NOMO-1 treated with DMSO at 0.1 percent for 48 hours (cell line): ENCODE measurements at regions not wholly inside any gene's neighbourhood (a gene's known extent, or its start where the extent isn't known, plus 50 kb on each side); places are given as distances from the start of the nearest gene placed in this dataset.

ENCODE experiments used
- DNase-seq: peaks from one replicate; lab custom pipeline; 2025; ENCODE audit not compliant: unreplicated experiment; lab: John Stamatoyannopoulos, UW

- no peak for DNase-seq
Measured at GRCh38 chr2:13005761-13006335, 289.1 kb downstream of the TRIB2 start.

GRCh38 chr2:13006426-13006825, 289.7 kb downstream of the TRIB2 start:
- DNase-seq, result no peak

- peak; percentile 56 for DNase-seq
Measured at GRCh38 chr2:13006829-13007717, 290.3 kb downstream of the TRIB2 start.

- no peak for DNase-seq
Measured at GRCh38 chr2:13009027-13009642, 292.4 kb downstream of the TRIB2 start.

- no peak for DNase-seq
Measured at GRCh38 chr2:13010283-13010682, 293.5 kb downstream of the TRIB2 start.

GRCh38 chr2:13014783-13015182, 298.0 kb downstream of the TRIB2 start:
- DNase-seq, result no peak

GRCh38 chr2:13015532-13016320, 299.0 kb downstream of the TRIB2 start:
- no peak for DNase-seq

- no peak for DNase-seq
Measured at GRCh38 chr2:13018490-13018889, 301.8 kb downstream of the TRIB2 start.

GRCh38 chr2:13019781-13020180, 303.0 kb downstream of the TRIB2 start:
- peak; percentile 68 for DNase-seq

GRCh38 chr2:13020469-13020868, 303.7 kb downstream of the TRIB2 start:
- no peak for DNase-seq

- DNase-seq, result peak; percentile 12
Measured at GRCh38 chr2:13021470-13021957, 304.8 kb downstream of the TRIB2 start.

- DNase-seq, result no peak
Measured at GRCh38 chr2:13030606-13031005, 313.9 kb downstream of the TRIB2 start.

GRCh38 chr2:13034861-13035260, 318.1 kb downstream of the TRIB2 start:
- no peak for DNase-seq

GRCh38 chr2:13035866-13036265, 319.1 kb downstream of the TRIB2 start:
- DNase-seq, result no peak

GRCh38 chr2:13040043-13040442, 323.3 kb downstream of the TRIB2 start:
- DNase-seq, result no peak

GRCh38 chr2:13046557-13047165, 329.9 kb downstream of the TRIB2 start:
- no peak for DNase-seq

- no peak for DNase-seq
Measured at GRCh38 chr2:13050764-13051163, 334.0 kb downstream of the TRIB2 start.

- DNase-seq, result no peak
Measured at GRCh38 chr2:13052547-13052946, 335.8 kb downstream of the TRIB2 start.

GRCh38 chr2:13056259-13056843, 339.6 kb downstream of the TRIB2 start:
- DNase-seq, result no peak

- DNase-seq, result no peak
Measured at GRCh38 chr2:13057671-13058070, 340.9 kb downstream of the TRIB2 start.
